ENCODE measurements at regions not wholly inside any gene's neighbourhood (a gene's known extent, or its start where the extent isn't known, plus 50 kb on each side); places are given as distances from the start of the nearest gene placed in this dataset.

- no peak overlapping the region for H3K4me3 ChIP-seq (ENCODE audit: low read depth, low read length)
- TF ChIP-seq, protein P1, sequence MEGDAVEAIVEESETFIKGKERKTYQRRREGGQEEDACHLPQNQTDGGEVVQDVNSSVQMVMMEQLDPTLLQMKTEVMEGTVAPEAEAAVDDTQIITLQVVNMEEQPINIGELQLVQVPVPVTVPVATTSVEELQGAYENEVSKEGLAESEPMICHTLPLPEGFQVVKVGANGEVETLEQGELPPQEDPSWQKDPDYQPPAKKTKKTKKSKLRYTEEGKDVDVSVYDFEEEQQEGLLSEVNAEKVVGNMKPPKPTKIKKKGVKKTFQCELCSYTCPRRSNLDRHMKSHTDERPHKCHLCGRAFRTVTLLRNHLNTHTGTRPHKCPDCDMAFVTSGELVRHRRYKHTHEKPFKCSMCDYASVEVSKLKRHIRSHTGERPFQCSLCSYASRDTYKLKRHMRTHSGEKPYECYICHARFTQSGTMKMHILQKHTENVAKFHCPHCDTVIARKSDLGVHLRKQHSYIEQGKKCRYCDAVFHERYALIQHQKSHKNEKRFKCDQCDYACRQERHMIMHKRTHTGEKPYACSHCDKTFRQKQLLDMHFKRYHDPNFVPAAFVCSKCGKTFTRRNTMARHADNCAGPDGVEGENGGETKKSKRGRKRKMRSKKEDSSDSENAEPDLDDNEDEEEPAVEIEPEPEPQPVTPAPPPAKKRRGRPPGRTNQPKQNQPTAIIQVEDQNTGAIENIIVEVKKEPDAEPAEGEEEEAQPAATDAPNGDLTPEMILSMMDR (IDR thresholded peaks at IDR 0.05; ENCODE audit: insufficient read depth, low read depth, low read length), result no peak
- no peak for DNase-seq (ENCODE audit: low read depth)
These were observed 356.8 kb downstream of the HDGFL1 start for GRCh38 chr6:22925920-22926789.

GRCh38 chr6:22926790-22927354 is 357.5 kb downstream of the HDGFL1 start:
- peak; percentile 42 for DNase-seq (ENCODE audit: low read depth)
- TF ChIP-seq, protein P1 (IDR thresholded peaks at IDR 0.05; ENCODE audit: insufficient read depth, low read depth, low read length), result no peak
- H3K4me3 ChIP-seq (ENCODE audit: low read depth, low read length), result no peak overlapping the region

DNA sequence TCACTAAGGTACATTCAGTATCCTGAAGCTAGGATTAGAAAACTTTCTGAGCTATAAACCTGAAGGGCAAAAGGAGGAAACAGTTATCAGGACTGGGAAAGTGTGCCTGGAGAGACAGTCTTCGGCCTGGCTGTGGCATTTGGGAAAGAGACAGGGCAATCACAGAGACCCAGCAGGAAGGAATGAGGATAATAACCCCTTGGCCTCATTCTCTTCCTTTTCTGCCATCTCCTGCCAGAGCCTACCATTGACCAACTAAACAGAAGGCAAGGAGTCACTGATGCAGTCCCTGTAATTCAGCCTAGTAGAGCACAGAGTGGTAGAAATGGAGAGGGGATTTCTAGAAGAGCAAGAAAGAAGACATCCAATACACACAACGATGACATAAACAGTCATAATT is 359.4 kb downstream of the HDGFL1 start:
- H3K4me3 ChIP-seq (ENCODE audit: low read depth, low read length), result no peak overlapping the region
- TF ChIP-seq, protein P1 (IDR thresholded peaks at IDR 0.05; ENCODE audit: insufficient read depth, low read depth, low read length), result no peak
- DNase-seq (ENCODE audit: low read depth), result no peak

DNA sequence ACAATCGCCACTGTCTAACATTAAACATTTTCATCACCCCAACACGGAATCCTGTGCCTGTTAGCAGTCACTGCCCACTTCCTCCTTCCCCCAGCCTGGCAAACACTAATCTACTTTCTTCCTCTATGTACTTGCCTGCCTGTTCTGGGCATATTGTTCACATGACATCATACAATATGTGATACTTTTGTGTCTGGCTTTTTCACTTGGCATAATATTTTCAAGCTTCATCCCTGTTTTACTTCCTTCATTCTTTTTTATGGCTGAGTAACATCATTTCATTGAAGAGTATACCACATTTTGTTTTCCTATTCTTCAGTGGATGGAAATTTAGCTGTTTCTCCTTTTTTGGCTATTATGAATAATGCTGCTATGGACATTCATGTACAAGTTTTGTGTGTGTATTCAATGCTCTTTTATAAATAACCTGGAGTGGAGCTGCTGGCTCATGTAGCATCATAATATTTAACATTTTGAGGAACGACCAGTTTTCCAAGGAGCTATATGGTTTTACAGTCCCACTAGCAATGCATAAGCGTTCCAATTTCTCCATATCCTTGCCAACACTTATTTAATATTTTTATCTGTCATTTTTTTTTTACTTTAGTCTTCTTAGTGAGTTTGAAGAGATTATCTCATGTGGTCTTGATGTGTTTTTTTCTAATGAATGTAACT is 360.1 kb downstream of the HDGFL1 start:
- H3K4me3 ChIP-seq (ENCODE audit: low read depth, low read length), result no peak overlapping the region
- DNase-seq (ENCODE audit: low read depth), result no peak

DNA sequence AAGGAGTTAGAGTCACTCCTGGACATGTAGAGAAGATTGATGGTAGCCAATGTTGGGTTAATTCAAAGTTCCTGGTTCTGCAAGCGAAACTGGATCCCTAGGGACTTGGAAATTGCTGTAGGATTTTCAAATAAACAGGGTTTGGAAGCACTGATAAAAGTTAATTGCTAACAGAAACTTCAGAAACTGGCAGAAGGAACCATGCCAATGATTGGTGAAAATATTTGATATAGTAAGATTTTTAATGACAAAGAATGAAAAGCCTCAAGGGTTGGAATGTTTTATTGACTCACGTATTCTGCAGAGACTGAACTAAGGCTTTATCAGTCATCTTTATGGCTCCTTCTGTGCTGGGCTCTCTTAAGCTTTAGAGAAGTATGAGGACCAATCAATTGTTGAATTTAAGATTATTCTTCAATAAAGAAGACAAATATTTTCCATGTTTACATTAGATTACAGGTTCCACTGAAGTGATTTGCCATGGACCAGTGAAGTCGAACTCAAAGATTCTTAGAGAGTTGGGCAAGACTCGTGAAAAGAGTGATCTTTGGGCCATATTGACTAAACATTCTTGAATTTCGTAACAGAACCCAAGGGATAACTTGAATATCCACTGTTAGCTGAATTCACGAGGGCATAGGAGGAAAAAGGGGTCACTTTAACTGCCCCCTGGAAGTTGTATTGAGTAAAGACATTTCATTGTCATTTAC is 371.4 kb downstream of the HDGFL1 start:
- TF ChIP-seq, protein P1 (IDR thresholded peaks at IDR 0.05; ENCODE audit: insufficient read depth, low read depth, low read length), result no peak
- no peak overlapping the region for H3K4me3 ChIP-seq (ENCODE audit: low read depth, low read length)
- no peak for DNase-seq (ENCODE audit: low read depth)

More for the DNA sequence above, 360.1 kb downstream of the HDGFL1 start:
- TF ChIP-seq, protein P1 (IDR thresholded peaks at IDR 0.05; ENCODE audit: insufficient read depth, low read depth, low read length), result no peak

DNA sequence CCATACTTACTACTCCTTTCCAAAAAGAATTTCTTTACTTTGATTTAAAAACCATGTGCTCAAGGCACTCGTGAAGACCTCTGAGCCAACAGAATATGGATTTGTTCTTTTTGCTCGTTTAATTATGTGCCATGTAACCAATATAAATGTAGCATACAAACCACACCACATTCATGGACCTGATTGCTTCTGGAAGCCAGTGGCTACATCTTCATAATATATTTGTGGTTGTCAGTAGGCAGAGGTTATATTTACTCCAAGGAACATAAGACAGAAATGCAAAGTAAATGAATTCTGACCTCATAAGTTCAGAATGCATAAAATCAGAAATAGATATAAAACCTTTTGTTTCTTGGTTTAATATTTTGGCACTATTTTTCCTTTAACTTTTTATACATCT is 373.0 kb downstream of the HDGFL1 start:
- DNase-seq (ENCODE audit: low read depth), result no peak
- TF ChIP-seq, protein P1 (IDR thresholded peaks at IDR 0.05; ENCODE audit: insufficient read depth, low read depth, low read length), result no peak
- H3K4me3 ChIP-seq (ENCODE audit: low read depth, low read length), result no peak overlapping the region

All from fibroblast of villous mesenchyme (primary cell).